K562 (cell line): ENCODE measurements at regions not wholly inside any gene's neighbourhood (a gene's known extent, or its start where the extent isn't known, plus 50 kb on each side); places are given as distances from the start of the nearest gene placed in this dataset.

Source experiments
- ATAC-seq: fragments of 200-7000 bp; cut with Tn5 transposase; 3 replicates; pipeline ENCODE4 v1.9.1; 2020; ENCODE audit warnings: moderate library complexity
- BruUV-seq: library from RNA; stranded (reverse); fragments of 400-500 nt; replicated peaks from 2 replicates; lab custom pipeline; 2021; lab: Mats Ljungman, UMichigan
- CTCF ChIA-PET: fragments of 300-600 bp; formaldehyde crosslinking; extraction: SDS; loops from one replicate; lab custom pipeline; 2021; ENCODE audit warnings: low intra/inter-chr PET ratio; lab: Yijun Ruan, JAX
- POLR2A ChIA-PET: fragments of 300-600, 350-650 bp; sonication (Branson Sonifier 250); formaldehyde crosslinking; extraction: SDS; loops from one replicate; lab custom pipeline; 2021; ENCODE audit warnings: antibody characterized with exemption, inconsistent platforms; lab: Yijun Ruan, JAX
- DNase-seq, 4 experiments: peaks; one replicate each; pipeline versions ENCODE4 v3.0.0 to v3.0.0-alpha.2; 2011 to 2018; ENCODE audit warnings: low spot score in 3 of 4, mixed read lengths in 3 of 4; ENCODE audit errors: extremely low read depth in 1 of 4
- FAIRE-seq: peaks from 2 replicates; lab custom pipeline; 2011; peaks lifted over from hg19 to GRCh38; lab: Jason Lieb, UNC
- H2AFZ ChIP-seq: 2 replicates; pipeline ENCODE4 v1.6.0; 2011; ENCODE audit warnings: low read depth, low read length, control low read depth, inconsistent platforms
- H3K27ac ChIP-seq: fragments of 200-600 bp; 3 replicates; pipeline ENCODE4 v1.8.0; 2011; ENCODE audit warnings: low read depth, mild to moderate bottlenecking, control low read depth, inconsistent platforms, low read length, moderate library complexity, mixed read lengths; ENCODE audit errors: extremely low read depth
- H3K27me3 ChIP-seq, 2 experiments: fragments of 300-600 bp in 1 of 2; 2 replicates in 1 of 2; 3 replicates in 1 of 2; pipeline versions ENCODE4 v1.6.0 to v1.8.0; 2011; ENCODE audit warnings: inconsistent platforms in 2 of 2, low read length in 2 of 2, mild to moderate bottlenecking in 1 of 2, mixed read lengths in 1 of 2, moderate library complexity in 1 of 2; ENCODE audit not compliant: control insufficient read depth in 2 of 2, insufficient read depth in 2 of 2
- H3K36me3 ChIP-seq: fragments of 300-600 bp; 3 replicates; pipeline ENCODE4 v1.8.0; 2011; ENCODE audit warnings: mild to moderate bottlenecking, low read length, inconsistent platforms; ENCODE audit not compliant: control insufficient read depth, insufficient read depth
- H3K4me1 ChIP-seq, 2 experiments: fragments of 200-600 bp in 1 of 2; replicated peaks in 1 of 2; 2 replicates in 1 of 2; 3 replicates in 1 of 2; pipeline versions ENCODE4 v1.5.1 to v1.8.0; 2011; ENCODE audit warnings: inconsistent platforms in 2 of 2, low read length in 2 of 2, mild to moderate bottlenecking in 1 of 2, mixed read lengths in 1 of 2, moderate library complexity in 1 of 2; ENCODE audit not compliant: control insufficient read depth in 2 of 2, insufficient read depth in 2 of 2
- H3K4me2 ChIP-seq: 2 replicates; pipeline ENCODE4 v1.6.1; 2011; ENCODE audit warnings: low read length, control low read depth, inconsistent platforms, mixed read lengths; ENCODE audit not compliant: insufficient read depth
- H3K4me3 ChIP-seq: fragments of 200-600 bp; sonication (generic), shearing (Covaris generic); 2 replicates; pipeline ENCODE4 v1.5.1; 2016; ENCODE audit warnings: control low read depth, inconsistent platforms
- H3K79me2 ChIP-seq: fragments of 200-600 bp; 3 replicates; pipeline ENCODE4 v1.8.0; 2011; ENCODE audit warnings: low read length, inconsistent platforms; ENCODE audit not compliant: control insufficient read depth, insufficient read depth
- H3K9ac ChIP-seq, 2 experiments: 2 replicates each; pipeline versions ENCODE4 v1.6.0 to v1.6.1; 2011; ENCODE audit warnings: low read depth in 2 of 2, low read length in 2 of 2, control low read depth in 1 of 2, inconsistent platforms in 1 of 2, mild to moderate bottlenecking in 1 of 2, mixed read lengths in 1 of 2; ENCODE audit not compliant: insufficient read depth in 1 of 2
- H3K9me1 ChIP-seq: one replicate; pipeline ENCODE4 v1.6.0; 2011; ENCODE audit warnings: inconsistent platforms, mild to moderate bottlenecking, low read length, moderate library complexity; ENCODE audit not compliant: control insufficient read depth, insufficient read depth
- H3K9me3 ChIP-seq: replicated peaks from 2 replicates; pipeline ENCODE4 v1.5.1; 2011; ENCODE audit warnings: low read depth, low read length, inconsistent platforms; ENCODE audit not compliant: control insufficient read depth, insufficient read depth
- H4K20me1 ChIP-seq: replicated peaks from 2 replicates; pipeline ENCODE4 v1.6.1; 2011; ENCODE audit warnings: low read length, inconsistent platforms, mixed read lengths; ENCODE audit not compliant: control insufficient read depth, insufficient read depth
- ARNT ChIP-seq, 2 experiments: fragments of 450-650 bp; IDR thresholded peaks; 2 replicates each; pipeline ENCODE4 v1.6.1; 2016; ENCODE audit warnings: mild to moderate bottlenecking in 1 of 2
- CAMTA2 ChIP-seq: fragments of 250-450 bp; sonication (Bioruptor Pico); conservative IDR thresholded peaks from 2 replicates; pipeline ENCODE4 v1.5.1; 2022
- FOXJ2 ChIP-seq: fragments of 200-800 bp; sonication (Bioruptor generic); IDR thresholded peaks from 2 replicates; pipeline ENCODE4 v1.6.1; 2016; ENCODE audit warnings: missing genetic modification characterization, missing compliant biosample characterization
- GABPB1 ChIP-seq: sonication (generic); formaldehyde crosslinking; IDR thresholded peaks from 2 replicates; pipeline ENCODE4 v1.8.0; 2022; ENCODE audit warnings: mild to moderate bottlenecking, missing genetic modification reagents
- REST ChIP-seq, 2 experiments: fragments of 450-650 bp; formaldehyde crosslinking in 1 of 2; IDR thresholded peaks; 2 replicates each; pipeline versions ENCODE4 v1.4.0 to v1.6.1; 2014 to 2020; ENCODE audit warnings: mild to moderate bottlenecking in 2 of 2, borderline replicate concordance in 1 of 2, low read depth in 1 of 2
- SIX5 ChIP-seq, 2 experiments: IDR thresholded peaks; 2 replicates each; pipeline ENCODE4 v1.6.1; 2011; ENCODE audit warnings: low read length in 2 of 2, borderline replicate concordance in 1 of 2, low read depth in 1 of 2, mild to moderate bottlenecking in 1 of 2, moderate library complexity in 1 of 2; ENCODE audit not compliant: insufficient read depth in 1 of 2
- SMARCC2 ChIP-seq: fragments of 450-650 bp; IDR thresholded peaks from 2 replicates; pipeline ENCODE4 v1.6.1; 2017; ENCODE audit warnings: antibody characterized with exemption, moderate library complexity, mild to moderate bottlenecking, low read depth
- UBTF ChIP-seq, 2 experiments: IDR thresholded peaks; 2 replicates each; pipeline ENCODE4 v1.6.1; 2012; ENCODE audit warnings: improper control_type of control experiment in 2 of 2, low read depth in 2 of 2, low read length in 2 of 2, borderline replicate concordance in 1 of 2
- ZHX1 ChIP-seq: fragments of 150-350 bp; conservative IDR thresholded peaks from 2 replicates; pipeline ENCODE4 v1.6.1; 2014; ENCODE audit warnings: low read length
- ZNF436 ChIP-seq: fragments of 250-450, 450-650 bp; sonication (Bioruptor Pico); formaldehyde crosslinking; IDR thresholded peaks from 2 replicates; pipeline ENCODE4 v1.7.0; 2020; ENCODE audit warnings: mild to moderate bottlenecking
- in situ Hi-C: fragments of 300-500 bp; cut with MboI; formaldehyde crosslinking; loops from 4 replicates; pipeline ENCODE4 v1.15.0; 2018; ENCODE audit warnings: inconsistent platforms, mixed read lengths
- intact Hi-C: fragments of 100-400 bp; cut with micrococcal nuclease; formaldehyde crosslinking; loops from 2 replicates; pipeline ENCODE4 v1.14.2; 2022

GRCh38 chr17:70976447-70976846 is 807.1 kb downstream of the KCNJ2 start:
- intact Hi-C loops, result no loop called here
- FAIRE-seq (no peak), DNase-seq (no peak), ATAC-seq (no peak)
- Histone ChIP-seq H3K27me3 (no peaks in the 10 kb centered on the region), H3K79me2 (no peaks in the 10 kb centered on the region), H3K36me3 (no peaks in the 10 kb centered on the region), H3K4me2 (no peak overlapping the region), H3K4me3 (no peak overlapping the region), H3K27ac (no peak overlapping the region), H4K20me1 (no peaks in the 10 kb centered on the region), H3K9ac (no peak overlapping the region), H3K9me3 (no peaks in the 10 kb centered on the region), H2AFZ (no peak overlapping the region), H3K9me1 (no peaks in the 10 kb centered on the region), H3K4me1 (no peaks in the 10 kb centered on the region)
- ChIA-PET POLR2A (no interaction called here), CTCF (no interaction called here)
- in situ Hi-C loops, result no loop called here
- BruUV-seq, result no TSS peak
- no peak for TF ChIP-seq ARNT (IDR thresholded peaks at IDR 0.05)
- no peak for TF ChIP-seq ZHX1
- no peak for TF ChIP-seq SMARCC2
- TF ChIP-seq REST (IDR thresholded peaks at IDR 0.05; ENCODE audit: borderline replicate concordance), result no peak
- TF ChIP-seq REST (CRISPR knock-in tag; IDR thresholded peaks at IDR 0.05; ENCODE audit: low read depth), result no peak
- TF ChIP-seq SIX5 (IDR thresholded peaks at IDR 0.05; ENCODE audit: borderline replicate concordance in 1 of 2, insufficient read depth in 1 of 2, low read depth in 1 of 2, low read length in 2 of 2), result no peak
- TF ChIP-seq CAMTA2 (CRISPR knock-in tag), result no peak
- no peak for TF ChIP-seq GABPB1
- TF ChIP-seq FOXJ2 (tag), result no peak
- no peak for TF ChIP-seq ZNF436
- TF ChIP-seq UBTF (IDR thresholded peaks at IDR 0.05; ENCODE audit: borderline replicate concordance in 1 of 2, low read depth in 2 of 2, low read length in 2 of 2), result no peak
